Spleen (tissue), 11 donors: ENCODE measurements at regions not wholly inside any gene's neighbourhood (a gene's known extent, or its start where the extent isn't known, plus 50 kb on each side); places are given as distances from the start of the nearest gene placed in this dataset.
"Not testable (repeated sequence)": the region's sequence is repeated elsewhere in the genome, so short reads cannot be mapped to it uniquely, and the experiment has no call there.

ENCODE experiments used
- DNase-seq: peaks from one replicate; pipeline ENCODE4 v3.0.0-alpha.2; 2020
- H3K27ac ChIP-seq, 8 donors: fragments of 200-600 bp; sonication (generic) in 7 of 8; 1 replicate in 4 of 8; 2 replicates in 4 of 8; pipeline versions ENCODE4 v1.5.0 to v1.8.0; 2016 to 2021; ENCODE audit warnings: inconsistent platforms in 4 of 8, mild to moderate bottlenecking in 4 of 8, moderate library complexity in 1 of 8
- H3K27me3 ChIP-seq, 7 donors: fragments of 200-600 bp; sonication (generic) in 6 of 7; replicated peaks in 1 of 7; 1 replicate in 4 of 7; 2 replicates in 3 of 7; pipeline versions ENCODE4 v1.5.0 to v1.8.0; 2016 to 2021; ENCODE audit warnings: inconsistent platforms in 3 of 7, mild to moderate bottlenecking in 1 of 7
- H3K36me3 ChIP-seq, 6 donors: fragments of 200-600 bp; sonication (generic) in 5 of 6; 1 replicate in 4 of 6; 2 replicates in 2 of 6; pipeline versions ENCODE4 v1.5.0 to v1.8.0; 2016 to 2021; ENCODE audit warnings: inconsistent platforms in 2 of 6
- H3K4me1 ChIP-seq, 6 donors: fragments of 200-600 bp; sonication (generic) in 5 of 6; 1 replicate in 3 of 6; 2 replicates in 3 of 6; pipeline versions ENCODE4 v1.5.0 to v1.8.0; 2016 to 2021; ENCODE audit warnings: inconsistent platforms in 3 of 6
- H3K4me3 ChIP-seq, 8 donors: fragments of 200-600 bp; sonication (generic) in 7 of 8; 1 replicate in 4 of 8; 2 replicates in 4 of 8; pipeline versions ENCODE4 v1.5.0 to v1.8.0; 2016 to 2021; ENCODE audit warnings: inconsistent platforms in 4 of 8, mild to moderate bottlenecking in 4 of 8, moderate library complexity in 2 of 8
- H3K9me3 ChIP-seq, 8 donors: fragments of 200-600 bp; sonication (generic) in 7 of 8; 1 replicate in 4 of 8; 2 replicates in 4 of 8; pipeline versions ENCODE4 v1.5.0 to v1.8.0; 2016 to 2021; ENCODE audit warnings: inconsistent platforms in 4 of 8
- POLR2A ChIP-seq, 3 donors: fragments of 450-650 bp; IDR thresholded peaks; one replicate each; pipeline ENCODE4 v1.5.1; 2017; ENCODE audit warnings: antibody characterized with exemption in 3 of 3, mild to moderate bottlenecking in 1 of 3
- POLR2AphosphoS5 ChIP-seq, 3 donors: sonication (generic); formaldehyde crosslinking; IDR thresholded peaks; one replicate each; pipeline ENCODE4 v1.5.1; 2017; ENCODE audit warnings: antibody characterized with exemption in 3 of 3
- WGBS, 5 donors: extraction: QIAGEN DNeasy Blood & Tissue Kit in 3 of 5; methylation state at CpG; one replicate each; pipeline versions ENCODE4 v1.1.5 to v1.1.7; 2013 to 2018; 5-methylcytosine and 5-hydroxymethylcytosine counted together
- intact Hi-C: fragments of 100-400 bp; cut with DNase I; formaldehyde crosslinking; loops from one replicate; pipeline ENCODE4 v1.15.0; 2023; ENCODE audit warnings: low total_unique reads
- TF ChIP-seq, protein P1 (sequence below), 11 experiments: fragments of 200-600 bp in 7 of 11; fragments of 450-650 bp in 4 of 11; sonication (generic) in 4 of 11; IDR thresholded peaks in 8 of 11; conservative IDR thresholded peaks in 3 of 11; 1 replicate in 7 of 11; 2 replicates in 4 of 11; pipeline versions ENCODE4 v1.4.0 to v1.8.0; 2016 to 2021; ENCODE audit warnings: antibody characterized with exemption in 11 of 11, inconsistent platforms in 4 of 11, mild to moderate bottlenecking in 1 of 11
- donor health status: healthy with polysubstance abuse.
- donor health status: DM: no; HTN: no; CAD: no; lungs with moderate emphysema.
- donor health status: DM: no; HTN: no; CAD: no.
- donor health status: Bipolar disorder and iron deficiency.
- donor health status: healthy.
- donor health status: DM: no; HTN: no; CAD: no.
- donor health status: DM: yes; HTN: yes; CAD: no.

DNA sequence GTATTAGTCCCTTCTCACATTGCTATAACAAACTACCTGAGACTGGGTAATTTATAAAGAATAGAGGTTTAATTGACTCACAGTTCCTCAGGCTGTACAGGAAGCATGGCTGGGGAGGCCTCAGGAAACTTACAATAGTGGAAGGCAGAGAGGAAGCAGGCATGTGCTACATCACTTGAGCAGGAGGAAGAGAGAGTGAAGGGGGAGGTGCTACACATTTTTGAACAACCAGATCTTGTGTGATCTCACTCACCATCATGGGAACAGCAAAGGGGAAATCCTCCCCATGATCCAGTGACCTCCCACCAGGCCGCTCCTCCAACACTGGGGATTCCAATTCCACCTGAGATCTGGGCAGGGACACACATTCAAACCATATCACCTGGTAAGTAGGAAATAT is 630.6 kb downstream of the QKI start:
- Histone ChIP-seq H3K9me3 (peaks cover 0 to 9% (median 0%) of the 10 kb centered on the region in 8 donors), H3K36me3 (no peaks in the 10 kb centered on the region), H3K27me3 (peaks cover 0 to 3% (median 0%) of the 10 kb centered on the region in 7 donors), H3K4me1 (no peaks in the 10 kb centered on the region), H3K4me3 (no peak overlapping the region), H3K27ac (no peak overlapping the region)
- WGBS, 5 donors = 76 to 91% (median 80%) methylated on average over 1 of the region's 1 CpG
- intact Hi-C loops = no loop called here
- DNase-seq = no peak
- TF ChIP-seq POLR2A (IDR thresholded peaks at IDR 0.05) = no peak
- no peak for TF ChIP-seq POLR2AphosphoS5 (IDR thresholded peaks at IDR 0.05)
- TF ChIP-seq, protein P1, sequence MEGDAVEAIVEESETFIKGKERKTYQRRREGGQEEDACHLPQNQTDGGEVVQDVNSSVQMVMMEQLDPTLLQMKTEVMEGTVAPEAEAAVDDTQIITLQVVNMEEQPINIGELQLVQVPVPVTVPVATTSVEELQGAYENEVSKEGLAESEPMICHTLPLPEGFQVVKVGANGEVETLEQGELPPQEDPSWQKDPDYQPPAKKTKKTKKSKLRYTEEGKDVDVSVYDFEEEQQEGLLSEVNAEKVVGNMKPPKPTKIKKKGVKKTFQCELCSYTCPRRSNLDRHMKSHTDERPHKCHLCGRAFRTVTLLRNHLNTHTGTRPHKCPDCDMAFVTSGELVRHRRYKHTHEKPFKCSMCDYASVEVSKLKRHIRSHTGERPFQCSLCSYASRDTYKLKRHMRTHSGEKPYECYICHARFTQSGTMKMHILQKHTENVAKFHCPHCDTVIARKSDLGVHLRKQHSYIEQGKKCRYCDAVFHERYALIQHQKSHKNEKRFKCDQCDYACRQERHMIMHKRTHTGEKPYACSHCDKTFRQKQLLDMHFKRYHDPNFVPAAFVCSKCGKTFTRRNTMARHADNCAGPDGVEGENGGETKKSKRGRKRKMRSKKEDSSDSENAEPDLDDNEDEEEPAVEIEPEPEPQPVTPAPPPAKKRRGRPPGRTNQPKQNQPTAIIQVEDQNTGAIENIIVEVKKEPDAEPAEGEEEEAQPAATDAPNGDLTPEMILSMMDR (IDR thresholded peaks at IDR 0.05 in 8 of 11, conservative IDR thresholded peaks at IDR 0.05 in 3 of 11) = no peak

DNA sequence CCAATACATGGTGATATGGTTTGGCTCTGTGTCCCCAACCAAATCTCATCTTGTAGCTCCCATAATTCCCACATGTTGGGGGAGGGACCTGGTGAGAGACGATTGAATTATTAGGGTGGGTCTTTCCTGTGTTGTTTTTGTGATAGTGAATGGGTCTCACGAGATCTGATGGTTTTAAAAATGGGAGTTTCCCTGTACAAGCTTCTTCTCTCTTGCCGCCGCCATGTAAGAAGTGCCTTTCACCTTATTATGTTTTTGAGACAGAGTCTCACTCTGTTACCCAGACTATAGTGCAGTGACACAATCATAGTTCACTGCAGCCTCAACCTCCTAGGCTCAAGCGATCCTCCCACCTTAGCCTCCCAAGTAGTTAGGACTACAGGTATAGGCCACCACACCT is 629.1 kb downstream of the QKI start:
- H3K27me3 ChIP-seq, H3K36me3 ChIP-seq, H3K4me3 ChIP-seq, DNase-seq, H3K4me1 ChIP-seq, intact Hi-C loops, H3K9me3 ChIP-seq, H3K27ac ChIP-seq: not testable (repeated sequence)
- WGBS, 5 donors = 80 to 89% (median 84%) methylated on average over 5 of the region's 5 CpGs

DNA sequence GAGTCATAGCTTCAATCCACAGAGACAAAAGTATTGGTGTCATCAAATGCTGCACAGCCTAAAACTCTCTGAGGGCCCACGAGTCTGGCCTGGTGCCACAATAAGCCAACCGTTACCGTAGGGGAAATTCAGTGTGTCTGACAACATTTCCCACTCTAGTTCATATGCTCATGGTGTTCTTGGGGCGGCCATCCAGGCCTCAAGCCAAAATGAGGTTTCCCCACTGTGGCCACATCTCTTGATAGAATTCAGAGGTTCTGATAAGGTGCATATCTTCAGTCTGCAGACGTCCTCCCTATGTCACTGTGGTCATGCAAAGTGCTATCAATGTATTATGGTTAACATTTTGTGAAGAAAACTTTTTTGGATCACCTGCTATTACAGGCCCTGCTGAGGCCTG is 627.7 kb downstream of the QKI start:
- TF ChIP-seq, protein P1 (IDR thresholded peaks at IDR 0.05 in 8 of 11, conservative IDR thresholded peaks at IDR 0.05 in 3 of 11) = no peak
- TF ChIP-seq POLR2AphosphoS5 (IDR thresholded peaks at IDR 0.05) (no peak), POLR2A (IDR thresholded peaks at IDR 0.05) (no peak)
- no peak for DNase-seq

DNA sequence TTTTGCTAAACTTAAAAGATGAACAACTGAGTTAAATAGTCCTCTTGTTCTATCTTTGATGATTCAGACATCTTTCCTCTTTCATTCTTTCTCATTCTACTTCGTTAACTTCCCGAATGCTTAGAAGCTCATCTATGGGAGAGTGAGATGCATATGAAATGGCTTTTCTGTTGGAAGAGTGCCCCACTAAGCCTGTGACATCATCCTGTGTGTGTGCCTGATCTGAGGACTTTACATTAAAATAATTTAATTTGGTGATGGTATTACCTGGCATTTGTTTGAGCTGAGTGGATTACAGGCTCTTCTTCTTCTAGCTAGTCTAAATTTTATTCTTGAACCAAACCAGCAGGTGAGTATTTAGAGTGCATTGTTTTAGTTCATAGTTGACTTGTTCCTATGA is 626.5 kb downstream of the QKI start:
- TF ChIP-seq POLR2AphosphoS5 (IDR thresholded peaks at IDR 0.05) = no peak
- TF ChIP-seq, protein P1 (IDR thresholded peaks at IDR 0.05 in 8 of 11, conservative IDR thresholded peaks at IDR 0.05 in 3 of 11) = no peak
- intact Hi-C loops = no loop called here
- Histone ChIP-seq H3K4me3 (no peak overlapping the region), H3K4me1 (peaks cover 0 to 4% (median 0%) of the 10 kb centered on the region in 6 donors), H3K9me3 (peaks cover 0 to 9% (median 0%) of the 10 kb centered on the region in 8 donors), H3K36me3 (no peaks in the 10 kb centered on the region), H3K27me3 (no peaks in the 10 kb centered on the region), H3K27ac (no peak overlapping the region)
- WGBS, 5 donors = 86 to 96% (median 87%) methylated on average over 2 of the region's 2 CpGs
- no peak for DNase-seq

More for the DNA sequence above, 627.7 kb downstream of the QKI start:
- 29 to 61% (median 32%) methylated on average over 5 of the region's 5 CpGs for WGBS, 5 donors
- Histone ChIP-seq H3K9me3 (peaks cover 0 to 9% (median 0%) of the 10 kb centered on the region in 8 donors), H3K27ac (no peak overlapping the region), H3K36me3 (no peaks in the 10 kb centered on the region), H3K4me1 (peaks cover 0 to under 1% (median 0%) of the 10 kb centered on the region in 6 donors), H3K27me3 (no peaks in the 10 kb centered on the region), H3K4me3 (no peak overlapping the region)
- intact Hi-C loops = no loop called here

DNA sequence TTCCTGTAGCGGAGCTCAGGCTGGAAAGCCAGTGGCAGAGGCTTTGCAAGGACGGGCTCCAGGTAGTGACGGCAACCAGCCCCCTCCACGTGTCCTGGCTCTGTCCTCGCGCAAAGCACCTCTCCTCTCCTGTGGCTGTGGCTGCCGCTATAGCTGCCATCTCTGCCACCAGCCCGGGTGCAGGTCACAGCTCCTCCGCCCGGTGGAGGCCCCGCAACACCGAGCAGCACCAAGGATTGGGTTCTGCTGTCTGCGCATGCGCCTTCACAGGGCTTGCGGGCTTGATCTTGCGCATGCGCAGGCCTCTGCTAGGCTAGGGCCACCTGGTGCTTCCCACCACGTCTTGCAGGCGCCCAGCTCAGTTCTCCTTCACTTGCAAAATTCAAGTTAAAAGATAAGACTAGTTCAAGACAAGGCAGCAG is 625.4 kb downstream of the QKI start:
- Histone ChIP-seq H3K4me3 (peak overlapping the region in 2 of 8 donors; percentile 3 to 29), H3K4me1 (peaks cover 0 to 4% (median 0%) of the 10 kb centered on the region in 6 donors), H3K36me3 (no peaks in the 10 kb centered on the region), H3K9me3 (peaks cover 0 to 9% (median 0%) of the 10 kb centered on the region in 8 donors), H3K27ac (no peak overlapping the region), H3K27me3 (no peaks in the 10 kb centered on the region)
- intact Hi-C loops = no loop called here
- peak; percentile 81 for DNase-seq
- WGBS, 5 donors = 81 to 94% (median 87%) methylated on average over 5 to 19 of the region's 19 CpGs
- peak in 1 of 3 donors; percentile 17 for TF ChIP-seq POLR2AphosphoS5 (IDR thresholded peaks at IDR 0.05)
- TF ChIP-seq, protein P1 (IDR thresholded peaks at IDR 0.05 in 8 of 11, conservative IDR thresholded peaks at IDR 0.05 in 3 of 11) = peak in 1 of 11 experiments; percentile 24
- TF ChIP-seq POLR2A (IDR thresholded peaks at IDR 0.05) = no peak
